Suppressor macrophage treated with lipopolysaccharide for 4 hours (primary cell): ENCODE measurements at regions not wholly inside any gene's neighbourhood (a gene's known extent, or its start where the extent isn't known, plus 50 kb on each side); places are given as distances from the start of the nearest gene placed in this dataset.

Experiments
- DNase-seq: peaks from one replicate; pipeline ENCODE4 v3.0.0-alpha.2; 2020

DNA sequence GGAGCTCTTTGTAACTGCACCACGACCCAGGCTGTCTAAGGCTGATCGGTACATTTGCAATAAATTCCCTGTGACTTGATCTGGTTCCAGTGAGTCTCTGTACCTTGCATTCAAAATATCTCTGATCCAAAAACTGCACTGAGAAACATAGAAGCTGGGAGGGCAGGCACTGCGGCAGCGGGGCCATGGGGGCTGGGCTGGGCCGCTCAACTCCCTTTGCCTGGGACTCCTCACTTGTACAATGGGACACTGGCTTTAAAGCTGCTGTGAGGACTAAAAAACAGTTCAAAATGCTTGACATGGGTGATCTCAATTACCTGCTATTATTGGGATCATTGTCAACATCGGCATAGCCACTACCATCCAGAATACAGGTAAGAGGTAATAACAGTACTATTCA is 644.0 kb downstream of the AJAP1 start:
- no peak for DNase-seq

DNA sequence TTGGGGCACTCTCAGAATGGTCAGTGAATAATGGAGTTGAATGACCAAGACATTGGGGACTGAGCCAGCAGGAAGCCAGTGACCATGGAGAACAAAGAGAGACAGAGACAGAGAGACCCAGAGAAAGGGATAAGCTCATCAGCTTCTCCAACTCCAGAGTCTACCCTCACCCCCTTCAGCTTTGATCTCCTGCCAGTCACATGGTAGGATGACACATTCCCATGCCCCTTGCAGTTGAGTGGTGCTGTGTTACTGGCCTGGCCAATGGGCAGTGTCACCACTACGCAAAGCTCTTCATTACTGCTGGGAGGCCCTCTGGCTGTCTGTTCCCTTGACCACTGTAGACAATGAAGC is 643.5 kb downstream of the AJAP1 start:
- DNase-seq: no peak

DNA sequence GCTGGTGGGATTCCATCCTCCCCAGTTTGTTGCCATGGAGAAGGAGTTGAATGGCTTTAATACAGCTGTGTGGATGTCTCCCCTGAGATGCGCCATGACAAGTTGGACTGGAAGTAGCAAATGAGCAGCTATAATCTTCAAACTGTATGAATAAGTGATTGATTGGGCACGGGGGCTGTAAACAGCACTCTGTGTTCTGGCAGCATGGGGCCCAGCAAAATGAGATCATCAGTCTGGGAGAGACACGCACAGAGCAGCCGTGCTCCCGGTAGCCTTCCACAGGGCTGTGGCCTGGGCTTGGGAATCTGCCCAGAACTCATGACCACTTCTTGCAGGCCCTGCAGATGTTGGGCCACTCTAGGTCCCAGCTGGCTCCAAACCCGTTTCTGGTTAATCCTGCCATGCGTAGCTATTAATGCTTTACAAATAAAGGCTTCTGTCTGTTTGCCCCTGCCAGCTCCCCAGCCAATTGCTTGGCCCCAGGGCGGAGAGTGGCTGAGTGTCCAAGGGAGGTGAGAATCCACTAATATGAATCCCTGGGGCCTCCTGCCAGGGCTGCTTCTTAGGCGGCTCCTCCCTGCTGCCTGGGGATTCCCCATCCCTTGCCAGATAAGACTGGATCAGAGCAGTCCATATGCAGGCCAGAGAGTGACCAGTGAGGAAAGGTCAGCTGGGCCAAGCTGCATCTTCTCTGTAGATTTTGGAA is 642.9 kb downstream of the AJAP1 start:
- DNase-seq: no peak

DNA sequence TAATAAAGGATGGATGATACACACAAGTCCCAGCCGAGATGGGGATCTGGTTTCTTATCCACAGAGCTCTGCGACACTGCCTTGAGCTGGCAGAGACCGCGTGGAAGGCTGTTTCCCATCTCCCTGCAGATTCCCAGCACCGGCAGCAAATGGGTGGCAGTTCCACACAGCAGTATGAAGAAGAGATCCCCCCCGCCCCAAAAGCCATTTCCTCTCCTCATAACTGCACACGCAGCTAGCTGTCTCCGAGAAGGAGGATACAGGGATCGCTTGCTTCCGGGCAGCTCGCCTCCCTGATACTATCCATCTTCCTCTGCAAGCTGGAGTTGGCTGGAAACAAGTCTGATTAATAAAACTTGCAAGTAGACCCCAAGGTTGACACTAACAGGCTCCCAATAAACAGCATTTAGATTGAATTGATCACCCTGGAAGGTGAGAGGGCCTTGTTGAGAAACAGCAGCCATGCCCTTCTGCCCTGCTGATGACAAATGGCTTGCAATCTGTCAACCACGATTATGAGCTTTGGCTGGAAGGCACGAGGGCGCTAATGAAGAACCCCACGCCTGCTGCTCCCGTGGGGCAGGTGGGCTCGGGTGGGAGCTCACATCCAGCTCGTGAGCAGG is 642.3 kb downstream of the AJAP1 start:
- DNase-seq: no peak

DNA sequence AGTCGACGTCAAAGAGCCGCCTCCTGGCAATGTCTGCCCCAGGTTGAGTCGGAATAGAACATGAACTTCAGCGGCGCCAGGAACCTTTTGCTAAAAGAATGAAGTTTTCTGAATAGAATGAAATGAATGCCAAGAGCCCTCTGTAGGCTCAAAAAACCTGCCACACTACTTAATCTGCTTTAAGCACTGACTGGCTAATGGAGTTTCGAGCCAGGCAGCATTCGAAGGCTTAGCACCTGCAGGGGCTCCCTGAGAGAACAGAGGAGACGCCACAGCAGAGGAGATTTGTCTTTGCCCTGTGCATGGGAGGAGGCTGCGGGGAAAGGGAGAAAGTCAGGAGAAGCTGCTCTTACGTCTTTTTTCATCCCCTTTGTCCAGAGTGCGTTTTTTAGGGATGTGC is 641.7 kb downstream of the AJAP1 start:
- DNase-seq: no peak

GRCh38 chr1:5291889-5292288 is 637.5 kb downstream of the AJAP1 start:
- no peak for DNase-seq

GRCh38 chr1:5287178-5288150 is 633.1 kb downstream of the AJAP1 start:
- DNase-seq: no peak

DNA sequence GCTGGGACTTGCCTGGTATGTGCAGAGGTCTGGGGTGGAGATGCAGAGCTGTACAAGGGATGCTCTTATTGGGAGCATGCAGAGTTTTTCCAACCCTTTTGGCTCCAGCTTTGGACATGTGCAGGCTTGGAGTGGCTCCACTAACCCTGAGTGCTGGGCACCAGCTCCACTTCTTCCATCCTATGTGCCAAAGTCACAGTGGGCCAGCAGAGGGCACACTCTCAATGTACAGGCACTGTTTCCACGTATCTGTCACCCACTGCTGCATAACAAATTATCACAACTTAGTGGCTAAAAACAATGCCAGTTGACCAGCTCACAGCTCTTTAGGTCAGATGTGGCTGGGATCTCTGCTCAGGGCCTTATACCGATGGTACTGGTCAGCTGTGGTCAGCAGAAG is 631.8 kb downstream of the AJAP1 start:
- DNase-seq: no peak

DNA sequence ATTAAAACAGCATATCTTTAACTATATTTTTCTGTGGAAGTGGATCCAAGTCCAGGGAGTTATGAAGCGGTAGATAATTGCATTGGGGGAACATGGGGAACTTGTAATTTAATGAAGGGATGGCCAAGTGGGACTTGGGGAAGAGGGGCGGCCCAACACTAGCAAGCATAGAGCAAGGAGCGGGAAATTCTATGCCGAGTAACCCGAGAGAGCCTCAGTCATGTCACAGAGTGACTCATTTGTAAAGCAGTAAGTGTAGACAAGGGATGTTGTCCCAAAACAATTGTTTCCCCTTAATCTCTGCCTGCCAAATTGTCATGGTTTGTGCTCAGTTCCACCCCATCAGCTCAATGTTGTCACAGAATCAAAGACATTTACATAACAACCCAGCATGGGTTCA is 620.1 kb downstream of the AJAP1 start:
- no peak for DNase-seq

DNA sequence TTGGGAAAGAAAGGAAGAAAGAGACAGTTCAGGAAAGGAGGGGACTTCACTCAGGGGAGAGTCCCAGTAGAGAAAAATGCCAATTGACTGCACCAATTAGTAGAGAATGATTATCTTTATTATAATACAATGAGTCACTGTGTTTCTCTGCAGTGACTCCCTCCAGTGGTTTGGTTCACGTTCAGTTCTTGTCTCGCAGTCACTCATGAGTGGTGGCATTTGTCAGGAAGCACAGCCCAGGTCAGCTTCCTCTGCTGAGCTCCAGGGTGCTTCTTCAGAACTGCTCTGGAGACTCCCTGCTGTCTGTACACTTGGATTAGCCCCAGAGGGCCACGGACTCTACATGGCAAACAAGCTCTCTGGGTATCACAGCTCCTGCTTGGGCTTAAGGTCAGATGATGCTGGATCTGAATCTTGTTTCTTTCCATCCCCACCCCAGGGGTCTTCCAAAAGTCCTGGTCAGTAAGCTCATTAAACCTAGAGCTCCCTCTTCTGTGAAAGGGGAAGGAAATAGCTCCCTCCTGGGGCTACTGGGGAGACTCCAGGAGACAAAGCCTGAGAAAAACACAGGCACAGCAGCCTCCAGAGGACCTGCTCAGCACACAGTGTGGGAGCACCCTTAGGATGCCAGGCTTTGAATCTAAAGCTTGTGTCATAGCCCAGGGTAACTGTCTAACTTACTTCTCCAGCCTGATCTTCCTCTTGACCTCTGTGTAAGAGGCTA is 619.0 kb downstream of the AJAP1 start:
- no peak for DNase-seq

DNA sequence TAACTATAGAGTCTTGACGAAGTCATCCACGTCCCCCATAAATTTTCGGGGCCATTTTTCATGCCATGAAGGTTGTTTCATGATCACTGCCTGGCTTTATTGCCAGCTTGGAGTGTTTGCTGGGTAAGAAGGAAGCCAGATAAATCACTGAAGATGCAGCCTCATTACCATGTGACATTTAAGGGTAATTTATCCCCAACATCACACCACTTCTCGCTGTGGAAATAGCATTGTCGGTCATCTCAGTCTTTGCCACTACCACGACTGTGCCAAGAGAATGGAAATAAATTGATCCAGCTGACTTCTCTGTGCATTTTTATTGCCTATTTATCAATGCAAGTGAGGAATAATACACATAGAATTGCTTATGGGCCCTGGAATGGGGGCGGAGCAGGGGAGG is 617.9 kb downstream of the AJAP1 start:
- DNase-seq: no peak

DNA sequence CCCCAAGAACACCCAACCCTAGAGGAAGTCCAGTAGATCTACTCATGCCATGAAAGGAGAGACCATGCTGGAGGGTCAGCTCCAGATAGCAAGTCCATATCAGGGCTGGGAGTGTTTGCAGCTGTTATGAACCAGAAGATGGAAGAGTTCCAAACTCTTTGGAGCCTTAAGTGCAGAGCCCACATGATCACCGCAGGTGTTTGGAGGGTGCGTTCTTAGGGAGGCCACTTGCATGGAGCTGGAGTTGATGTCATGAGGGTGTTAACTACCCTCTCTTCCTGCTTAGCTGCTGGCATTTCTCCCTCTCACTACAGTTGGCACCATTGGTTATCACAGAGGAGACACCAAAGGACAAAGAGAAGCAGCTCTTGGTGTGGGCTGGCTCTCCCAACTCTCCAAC is 616.9 kb downstream of the AJAP1 start:
- no peak for DNase-seq

DNA sequence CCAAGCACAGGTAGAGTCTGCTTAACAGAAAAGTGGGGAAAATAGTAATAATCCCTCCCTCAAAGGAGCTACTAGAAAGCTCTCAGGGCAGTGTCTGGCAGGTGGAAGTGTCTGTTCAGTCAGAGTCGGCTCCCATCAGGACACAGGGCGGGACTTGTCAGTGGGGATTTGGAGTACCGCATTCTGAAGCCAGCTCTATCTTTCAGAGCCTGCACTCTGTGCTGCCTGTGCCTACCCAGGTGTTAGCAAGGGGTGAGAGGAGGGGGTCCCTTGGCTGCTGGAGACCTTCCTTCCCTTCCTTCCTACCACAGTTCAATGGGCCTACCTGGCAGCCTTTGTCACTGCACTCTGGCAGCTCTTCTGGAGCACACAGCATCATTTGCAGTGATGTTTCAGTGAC is 615.5 kb downstream of the AJAP1 start:
- no peak for DNase-seq

DNA sequence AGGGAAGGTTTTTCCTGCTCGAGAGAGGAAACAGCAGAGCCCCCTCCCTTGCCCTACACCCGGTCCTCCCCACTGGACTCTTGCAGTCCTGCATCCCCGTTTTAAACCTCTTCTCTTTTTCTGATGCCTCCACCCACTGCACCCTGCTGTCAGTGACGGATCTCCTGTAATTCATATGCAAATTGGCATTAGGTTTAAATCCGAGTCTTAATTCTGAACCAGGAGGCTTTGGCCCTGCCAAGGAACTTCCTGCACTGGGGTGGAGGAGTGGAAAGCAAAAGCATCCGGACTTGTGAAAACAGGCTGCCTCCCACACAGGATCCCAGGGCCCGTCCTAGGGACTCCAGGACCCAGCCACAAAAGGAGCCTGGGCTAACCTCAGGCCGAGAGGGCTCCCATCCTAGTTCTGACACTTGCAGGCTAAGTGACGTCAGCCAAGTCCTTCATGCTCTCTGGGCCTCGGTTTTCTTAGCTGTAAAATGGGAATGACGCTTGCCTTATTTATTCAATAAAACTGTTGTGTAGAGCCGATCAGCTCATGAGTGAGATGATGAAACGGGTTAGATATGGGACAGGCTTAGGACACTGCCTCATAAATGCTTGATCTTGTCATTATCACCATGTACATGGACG is 613.3 kb downstream of the AJAP1 start:
- DNase-seq: no peak

DNA sequence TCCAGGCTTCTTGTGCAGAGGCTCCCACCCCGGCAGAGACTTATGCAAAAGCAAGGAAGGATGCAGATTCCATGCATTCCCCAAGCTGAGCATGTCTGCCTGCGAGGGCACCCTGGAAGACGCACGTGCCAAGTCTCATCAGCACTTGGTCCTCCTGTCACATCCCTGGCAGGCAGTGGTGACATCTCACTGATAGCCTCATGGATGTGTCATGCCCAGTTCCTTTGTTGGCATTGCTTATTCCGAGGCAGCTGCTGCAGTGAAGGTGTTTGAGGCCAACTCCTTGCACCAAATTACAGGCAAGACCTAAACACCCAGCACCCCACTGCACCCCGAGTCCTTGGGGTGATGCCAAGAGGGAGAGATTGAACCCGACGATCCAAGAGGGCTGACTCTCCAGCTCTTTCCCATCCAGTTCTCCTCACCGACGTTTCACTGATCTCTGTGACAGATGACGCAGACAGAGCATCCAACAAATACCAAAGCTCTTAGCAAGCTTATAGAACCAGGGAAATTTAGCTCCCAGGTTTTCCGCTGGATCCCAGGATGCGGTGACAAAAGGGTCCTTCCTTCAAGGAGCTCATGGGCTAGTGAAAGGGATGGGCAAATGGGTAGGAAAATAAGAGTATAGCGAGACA is 611.1 kb downstream of the AJAP1 start:
- DNase-seq: no peak

DNA sequence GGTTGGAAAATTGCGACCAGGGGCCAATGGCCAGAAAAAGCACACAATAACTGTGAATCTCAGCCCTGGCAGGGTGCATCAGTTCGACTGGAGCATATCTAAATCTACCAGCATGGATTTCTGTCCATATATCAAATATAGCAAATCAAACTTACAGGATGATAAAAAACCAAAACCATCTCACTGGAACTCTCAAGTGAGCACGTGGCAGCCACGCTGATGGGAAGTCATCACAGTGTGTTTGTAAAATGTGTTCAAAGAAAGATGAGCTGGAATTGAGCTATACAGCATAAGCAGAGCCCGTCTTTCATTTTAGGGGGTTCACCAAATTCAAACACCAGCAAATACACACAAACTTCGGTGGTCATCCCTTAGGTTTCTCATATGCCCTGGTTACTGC is 610.1 kb downstream of the AJAP1 start:
- DNase-seq: no peak

GRCh38 chr1:5256793-5257192 is 602.4 kb downstream of the AJAP1 start:
- DNase-seq: no peak

DNA sequence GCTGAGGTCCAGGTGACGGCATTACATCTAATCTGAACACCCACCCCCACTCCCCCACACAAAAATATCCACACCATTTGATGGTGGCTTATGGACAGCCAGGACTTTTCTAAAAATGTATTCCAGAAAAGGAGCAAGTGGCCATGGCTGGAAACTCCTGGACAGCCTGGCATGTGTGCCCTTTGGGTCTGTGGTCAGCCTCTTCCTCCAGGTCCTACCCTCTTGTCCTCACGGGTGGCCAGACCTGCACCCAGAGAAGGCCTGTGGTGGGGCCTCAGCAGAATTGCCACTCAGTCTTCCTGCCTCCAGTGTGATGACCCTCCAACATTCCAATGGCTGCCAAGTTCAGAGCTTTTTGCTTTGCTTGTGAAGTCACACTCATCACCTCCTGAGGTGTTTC is 600.6 kb downstream of the AJAP1 start:
- no peak for DNase-seq

GRCh38 chr1:5254131-5254725 is 599.8 kb downstream of the AJAP1 start:
- no peak for DNase-seq

- DNase-seq: no peak
Measured at GRCh38 chr1:5253036-5253435, 598.6 kb downstream of the AJAP1 start.

DNA sequence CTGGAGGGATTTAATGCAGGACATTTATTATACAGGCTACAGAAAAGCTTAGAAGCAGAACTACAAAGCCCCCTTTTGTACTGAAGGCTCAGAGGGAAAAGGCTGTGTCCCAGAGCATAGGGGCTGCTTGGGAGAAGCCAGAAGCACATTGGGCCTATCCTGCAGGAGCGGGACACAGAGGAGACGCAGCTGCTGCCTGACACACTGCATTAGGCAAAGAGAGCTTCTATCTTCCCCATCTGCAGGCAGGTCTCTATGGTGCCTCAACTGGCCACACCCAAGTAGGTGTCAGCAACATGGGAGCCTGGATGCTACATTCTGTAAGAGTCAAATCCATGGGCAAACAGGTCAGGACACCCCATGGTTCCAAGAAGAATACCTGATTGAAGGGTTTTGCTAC is 595.9 kb downstream of the AJAP1 start:
- DNase-seq: no peak

DNA sequence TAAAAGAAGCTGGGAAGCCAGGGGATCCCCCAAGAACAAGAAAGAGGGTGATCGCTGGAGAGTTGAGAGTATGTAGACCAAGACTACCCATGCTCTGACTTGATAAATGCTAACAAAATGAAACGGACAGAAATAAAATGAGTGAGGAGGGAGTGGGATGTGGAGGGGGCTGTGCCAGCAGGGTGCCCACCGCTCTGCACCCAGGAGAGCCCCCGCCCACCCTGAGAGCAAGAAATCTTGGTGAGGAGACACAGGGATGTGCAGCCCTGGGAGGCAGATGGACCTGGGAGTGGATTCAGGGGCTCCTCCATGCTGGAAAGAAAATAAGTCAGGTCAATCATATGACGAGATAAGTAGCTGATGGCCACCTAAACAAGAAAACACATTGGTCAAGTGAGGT is 590.9 kb downstream of the AJAP1 start:
- DNase-seq: no peak
